HTR-8/SVneo (cell line): ENCODE measurements at regions not wholly inside any gene's neighbourhood (a gene's known extent, or its start where the extent isn't known, plus 50 kb on each side); places are given as distances from the start of the nearest gene placed in this dataset.
A peak's percentile ranks its signal among the peaks of the same experiment; 100 is the strongest.

Experiments used
- DNase-seq: peaks from one replicate; pipeline ENCODE4 v3.0.0; 2011; ENCODE audit warnings: low spot score, mixed read lengths; ENCODE audit not compliant: insufficient read length
- FAIRE-seq: peaks from 2 replicates; lab custom pipeline; 2011; peaks lifted over from hg19 to GRCh38; lab: Jason Lieb, UNC

- no peak for DNase-seq
- FAIRE-seq = no peak
Observed at GRCh38 chr13:87042946-87043345, 628.2 kb upstream of the SLITRK5 start.

- FAIRE-seq (no peak), DNase-seq (no peak)
Observed at GRCh38 chr13:87052731-87053130, 618.4 kb upstream of the SLITRK5 start.

GRCh38 chr13:87057807-87058520 lies 613.2 kb upstream of the SLITRK5 start:
- FAIRE-seq (no peak), DNase-seq (no peak)

GRCh38 chr13:87058786-87059329 lies 612.3 kb upstream of the SLITRK5 start:
- FAIRE-seq (no peak), DNase-seq (no peak)

GRCh38 chr13:87078947-87079795 lies 592.0 kb upstream of the SLITRK5 start:
- no peak for FAIRE-seq
- DNase-seq = no peak

GRCh38 chr13:87080100-87080779 lies 590.9 kb upstream of the SLITRK5 start:
- no peak for DNase-seq
- FAIRE-seq = no peak

GRCh38 chr13:87084192-87084591 lies 587.0 kb upstream of the SLITRK5 start:
- FAIRE-seq (no peak), DNase-seq (no peak)

GRCh38 chr13:87087741-87088140 lies 583.4 kb upstream of the SLITRK5 start:
- FAIRE-seq (no peak), DNase-seq (peak; percentile 1)

- FAIRE-seq (no peak), DNase-seq (peak; percentile 19)
Observed at GRCh38 chr13:87089391-87089790, 581.8 kb upstream of the SLITRK5 start.

GRCh38 chr13:87093399-87093798 lies 577.8 kb upstream of the SLITRK5 start:
- FAIRE-seq (no peak), DNase-seq (no peak)

- FAIRE-seq (no peak), DNase-seq (no peak)
Observed at GRCh38 chr13:87094646-87095045, 576.5 kb upstream of the SLITRK5 start.

GRCh38 chr13:87100431-87100830 lies 570.7 kb upstream of the SLITRK5 start:
- FAIRE-seq (no peak), DNase-seq (no peak)

- DNase-seq (no peak), FAIRE-seq (no peak)
Observed at GRCh38 chr13:87107651-87108050, 563.5 kb upstream of the SLITRK5 start.

- DNase-seq = no peak
- no peak for FAIRE-seq
Observed at GRCh38 chr13:87120476-87120875, 550.7 kb upstream of the SLITRK5 start.

GRCh38 chr13:87122551-87122950 lies 548.6 kb upstream of the SLITRK5 start:
- no peak for DNase-seq
- no peak for FAIRE-seq

GRCh38 chr13:87123987-87124784 lies 547.0 kb upstream of the SLITRK5 start:
- FAIRE-seq = peak; percentile 72
- DNase-seq = peak; percentile 50

GRCh38 chr13:87124785-87125074 lies 546.4 kb upstream of the SLITRK5 start:
- no peak for DNase-seq
- no peak for FAIRE-seq

- FAIRE-seq (no peak), DNase-seq (no peak)
Observed at GRCh38 chr13:87128036-87128435, 543.1 kb upstream of the SLITRK5 start.

GRCh38 chr13:87128491-87128890 lies 542.7 kb upstream of the SLITRK5 start:
- FAIRE-seq (no peak), DNase-seq (no peak)
